ENCODE measurements at regions not wholly inside any gene's neighbourhood (a gene's known extent, or its start where the extent isn't known, plus 50 kb on each side); places are given as distances from the start of the nearest gene placed in this dataset.
"Not testable (repeated sequence)": the region's sequence is repeated elsewhere in the genome, so short reads cannot be mapped to it uniquely, and the experiment has no call there.

- DNase-seq, result no peak
These were observed 326.9 kb upstream of the HNRNPA3 start for GRCh38 chr2:176885661-176886060.

- no peak for DNase-seq
These were observed 321.5 kb upstream of the HNRNPA3 start for GRCh38 chr2:176891105-176891504.

- DNase-seq, result no peak
These were observed 320.7 kb upstream of the HNRNPA3 start for GRCh38 chr2:176891857-176892256.

GRCh38 chr2:176892676-176893226 lies 319.8 kb upstream of the HNRNPA3 start:
- DNase-seq, result no peak

GRCh38 chr2:176895158-176895557 lies 317.4 kb upstream of the HNRNPA3 start:
- no peak for DNase-seq

- DNase-seq, result no peak
These were observed 310.1 kb upstream of the HNRNPA3 start for GRCh38 chr2:176902454-176902853.

GRCh38 chr2:176904053-176904452 lies 308.5 kb upstream of the HNRNPA3 start:
- DNase-seq, result not testable (repeated sequence)

GRCh38 chr2:176907341-176907740 lies 305.3 kb upstream of the HNRNPA3 start:
- DNase-seq, result no peak

GRCh38 chr2:176910828-176911227 lies 301.8 kb upstream of the HNRNPA3 start:
- DNase-seq, result no peak

GRCh38 chr2:176913955-176914354 lies 298.6 kb upstream of the HNRNPA3 start:
- DNase-seq, result no peak

- no peak for DNase-seq
These were observed 298.2 kb upstream of the HNRNPA3 start for GRCh38 chr2:176914371-176914770.

GRCh38 chr2:176922545-176922944 lies 290.0 kb upstream of the HNRNPA3 start:
- DNase-seq, result not testable (repeated sequence)

GRCh38 chr2:176923205-176923604 lies 289.4 kb upstream of the HNRNPA3 start:
- DNase-seq, result no peak

GRCh38 chr2:176924909-176925534 lies 287.6 kb upstream of the HNRNPA3 start:
- DNase-seq, result no peak

GRCh38 chr2:176926453-176926852 lies 286.1 kb upstream of the HNRNPA3 start:
- DNase-seq, result no peak

- not testable (repeated sequence) for DNase-seq
These were observed 283.2 kb upstream of the HNRNPA3 start for GRCh38 chr2:176929387-176929786.

GRCh38 chr2:176931588-176932563 lies 280.7 kb upstream of the HNRNPA3 start:
- peak; percentile 5 for DNase-seq

GRCh38 chr2:176934131-176934530 lies 278.5 kb upstream of the HNRNPA3 start:
- no peak for DNase-seq

GRCh38 chr2:176934869-176935415 lies 277.7 kb upstream of the HNRNPA3 start:
- DNase-seq, result no peak

GRCh38 chr2:176935543-176936102 lies 277.0 kb upstream of the HNRNPA3 start:
- DNase-seq, result no peak

- DNase-seq, result no peak
These were observed 276.2 kb upstream of the HNRNPA3 start for GRCh38 chr2:176936410-176936809.

GRCh38 chr2:176944998-176945397 lies 267.6 kb upstream of the HNRNPA3 start:
- no peak for DNase-seq

GRCh38 chr2:176947754-176948153 lies 264.8 kb upstream of the HNRNPA3 start:
- no peak for DNase-seq

Measured in GDM1 (cell line).